Sigmoid colon (tissue), 3 donors: ENCODE measurements at regions not wholly inside any gene's neighbourhood (a gene's known extent, or its start where the extent isn't known, plus 50 kb on each side); places are given as distances from the start of the nearest gene placed in this dataset.

ENCODE experiments used
- CTCF ChIP-seq, 4 experiments: fragments of 450-650 bp in 3 of 4; fragments of 200-600 bp in 1 of 4; IDR thresholded peaks; one replicate each; pipeline ENCODE4 v1.5.1; 2016 to 2019; ENCODE audit warnings: antibody characterized with exemption in 4 of 4, mild to moderate bottlenecking in 3 of 4, moderate library complexity in 2 of 4
- POLR2A ChIP-seq, 2 donors: fragments of 450-650 bp; IDR thresholded peaks; one replicate each; pipeline ENCODE4 v1.6.1; 2016; ENCODE audit warnings: antibody characterized with exemption in 2 of 2, mild to moderate bottlenecking in 2 of 2, moderate library complexity in 2 of 2

GRCh38 chr5:167769846-167770413 is 521.5 kb upstream of the WWC1 start:
- TF ChIP-seq CTCF (IDR thresholded peaks at IDR 0.05) (no peak), POLR2A (IDR thresholded peaks at IDR 0.05) (no peak)
